ENCODE measurements at regions not wholly inside any gene's neighbourhood (a gene's known extent, or its start where the extent isn't known, plus 50 kb on each side); places are given as distances from the start of the nearest gene placed in this dataset.

DNA sequence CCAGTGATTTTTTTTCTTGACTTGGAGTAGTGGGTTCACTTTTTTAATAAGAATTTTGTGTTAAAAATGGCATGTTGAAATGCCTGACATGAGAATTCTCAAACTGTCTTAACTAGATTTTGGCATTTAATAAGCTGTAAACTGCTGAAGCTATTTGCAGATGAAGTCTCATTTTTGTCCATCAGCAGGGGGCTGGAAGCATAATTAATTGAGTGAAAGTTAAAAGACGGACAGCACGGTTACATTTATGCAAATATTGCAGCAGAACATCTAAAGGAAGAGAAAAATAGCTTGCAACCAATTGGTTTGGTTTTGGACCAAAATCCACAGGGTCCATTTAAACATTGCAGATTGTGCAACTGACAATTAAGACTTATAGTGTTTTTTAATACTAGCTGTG lies 837.3 kb upstream of the KLHL1 start:
- no peak for TF ChIP-seq GATA3 (IDR thresholded peaks at IDR 0.05; ENCODE audit: low read depth, low read length)
- no peak for TF ChIP-seq GATA2 (IDR thresholded peaks at IDR 0.05; ENCODE audit: low read depth, low read length)
